ENCODE measurements at regions not wholly inside any gene's neighbourhood (a gene's known extent, or its start where the extent isn't known, plus 50 kb on each side); places are given as distances from the start of the nearest gene placed in this dataset.

GRCh38 chr17:79509490-79509889 lies 101.4 kb downstream of the RBFOX3 start:
- Histone ChIP-seq H3K27ac (ENCODE audit: control insufficient read depth, insufficient read depth, low read length) (no peak overlapping the region), H4K20me1 (ENCODE audit: control insufficient read depth, extremely low read depth, insufficient read depth, low read length) (no peaks in the 10 kb centered on the region), H3K4me3 (ENCODE audit: control insufficient read depth in 2 of 3, extremely low read depth in 1 of 3, insufficient read depth in 2 of 3, low read depth in 1 of 3, low read length in 3 of 3) (no peak overlapping the region), H2AFZ (ENCODE audit: control insufficient read depth, low read length) (no peak overlapping the region), H3K9ac (ENCODE audit: control insufficient read depth, extremely low read depth, insufficient read depth, low read length) (no peak overlapping the region), H3K27me3 (ENCODE audit: control insufficient read depth, extremely low read depth, insufficient read depth, low read length) (no peaks in the 10 kb centered on the region), H3K36me3 (ENCODE audit: control insufficient read depth in 2 of 2, extremely low read depth in 1 of 2, insufficient read depth in 2 of 2, low read length in 2 of 2) (no peaks in the 10 kb centered on the region), H3K79me2 (ENCODE audit: control insufficient read depth, insufficient read depth, low read length) (no peaks in the 10 kb centered on the region), H3K9me1 (ENCODE audit: control insufficient read depth, extremely low read depth, insufficient read depth, low read length) (no peaks in the 10 kb centered on the region), H3K4me1 (ENCODE audit: control insufficient read depth, extremely low read depth, insufficient read depth, low read length) (no peaks in the 10 kb centered on the region), H3K4me2 (ENCODE audit: control insufficient read depth, extremely low read depth, insufficient read depth, low read depth, low read length) (no peak overlapping the region), H3K9me3 (ENCODE audit: control insufficient read depth, low read depth, low read length) (peaks cover 4% of the 10 kb centered on the region)
- FAIRE-seq (no peak), DNase-seq (ENCODE audit: low read depth, low spot score) (no peak)
- dilution Hi-C loops (cut with MboI; ENCODE audit: extremely low pct_ligation_motif_present, low sequenced_read_pairs) = no loop called here
- TF ChIP-seq, protein P1, sequence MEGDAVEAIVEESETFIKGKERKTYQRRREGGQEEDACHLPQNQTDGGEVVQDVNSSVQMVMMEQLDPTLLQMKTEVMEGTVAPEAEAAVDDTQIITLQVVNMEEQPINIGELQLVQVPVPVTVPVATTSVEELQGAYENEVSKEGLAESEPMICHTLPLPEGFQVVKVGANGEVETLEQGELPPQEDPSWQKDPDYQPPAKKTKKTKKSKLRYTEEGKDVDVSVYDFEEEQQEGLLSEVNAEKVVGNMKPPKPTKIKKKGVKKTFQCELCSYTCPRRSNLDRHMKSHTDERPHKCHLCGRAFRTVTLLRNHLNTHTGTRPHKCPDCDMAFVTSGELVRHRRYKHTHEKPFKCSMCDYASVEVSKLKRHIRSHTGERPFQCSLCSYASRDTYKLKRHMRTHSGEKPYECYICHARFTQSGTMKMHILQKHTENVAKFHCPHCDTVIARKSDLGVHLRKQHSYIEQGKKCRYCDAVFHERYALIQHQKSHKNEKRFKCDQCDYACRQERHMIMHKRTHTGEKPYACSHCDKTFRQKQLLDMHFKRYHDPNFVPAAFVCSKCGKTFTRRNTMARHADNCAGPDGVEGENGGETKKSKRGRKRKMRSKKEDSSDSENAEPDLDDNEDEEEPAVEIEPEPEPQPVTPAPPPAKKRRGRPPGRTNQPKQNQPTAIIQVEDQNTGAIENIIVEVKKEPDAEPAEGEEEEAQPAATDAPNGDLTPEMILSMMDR (optimal IDR thresholded peaks at IDR 0.05 in 1 of 3, IDR thresholded peaks at IDR 0.05 in 1 of 3, conservative IDR thresholded peaks at IDR 0.05 in 1 of 3; ENCODE audit: extremely low read depth in 1 of 3, insufficient read depth in 2 of 3, low read length in 3 of 3) = no peak
- TF ChIP-seq EZH2 (IDR thresholded peaks at IDR 0.05; ENCODE audit: low read length) = no peak

DNA sequence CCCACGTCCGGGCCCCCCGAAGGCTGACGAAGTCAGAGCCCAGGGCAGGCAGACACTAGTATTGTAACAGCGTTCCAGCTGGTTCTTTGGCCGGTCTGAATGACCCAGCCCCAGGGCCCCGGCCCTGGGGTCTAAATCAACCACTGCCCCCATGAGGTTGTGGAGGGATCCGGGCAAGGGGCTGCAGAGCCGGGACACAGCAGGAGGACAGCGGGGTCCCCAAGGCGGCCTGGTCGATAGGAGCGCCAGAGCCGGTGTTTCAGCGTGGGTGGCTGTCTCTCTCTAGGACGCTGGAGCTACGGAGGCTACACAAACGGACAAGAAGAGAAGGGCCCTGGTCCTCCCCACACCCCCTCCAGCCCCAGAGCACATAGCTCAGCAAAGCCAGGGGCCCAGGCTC lies 101.8 kb downstream of the RBFOX3 start:
- DNase-seq (ENCODE audit: low read depth, low spot score) = no peak
- H3K9ac ChIP-seq (ENCODE audit: control insufficient read depth, extremely low read depth, insufficient read depth, low read length) = no peak overlapping the region
- H3K36me3 ChIP-seq (ENCODE audit: control insufficient read depth in 2 of 2, extremely low read depth in 1 of 2, insufficient read depth in 2 of 2, low read length in 2 of 2) = no peaks in the 10 kb centered on the region
- H3K9me3 ChIP-seq (ENCODE audit: control insufficient read depth, low read depth, low read length) = peaks cover 4% of the 10 kb centered on the region
- H3K27ac ChIP-seq (ENCODE audit: control insufficient read depth, insufficient read depth, low read length) = no peak overlapping the region
- dilution Hi-C loops (cut with MboI; ENCODE audit: extremely low pct_ligation_motif_present, low sequenced_read_pairs) = no loop called here
- TF ChIP-seq, protein P1 (optimal IDR thresholded peaks at IDR 0.05 in 1 of 3, IDR thresholded peaks at IDR 0.05 in 1 of 3, conservative IDR thresholded peaks at IDR 0.05 in 1 of 3; ENCODE audit: extremely low read depth in 1 of 3, insufficient read depth in 2 of 3, low read length in 3 of 3) = no peak
- TF ChIP-seq EZH2 (IDR thresholded peaks at IDR 0.05; ENCODE audit: low read length) = no peak
- no peak overlapping the region for H2AFZ ChIP-seq (ENCODE audit: control insufficient read depth, low read length)
- no peaks in the 10 kb centered on the region for H3K4me1 ChIP-seq (ENCODE audit: control insufficient read depth, extremely low read depth, insufficient read depth, low read length)
- no peak overlapping the region for H3K4me3 ChIP-seq (ENCODE audit: control insufficient read depth in 2 of 3, extremely low read depth in 1 of 3, insufficient read depth in 2 of 3, low read depth in 1 of 3, low read length in 3 of 3)
- H3K9me1 ChIP-seq (ENCODE audit: control insufficient read depth, extremely low read depth, insufficient read depth, low read length) = no peaks in the 10 kb centered on the region
- no peaks in the 10 kb centered on the region for H3K27me3 ChIP-seq (ENCODE audit: control insufficient read depth, extremely low read depth, insufficient read depth, low read length)
- no peaks in the 10 kb centered on the region for H4K20me1 ChIP-seq (ENCODE audit: control insufficient read depth, extremely low read depth, insufficient read depth, low read length)
- no peak for FAIRE-seq
- no peak overlapping the region for H3K4me2 ChIP-seq (ENCODE audit: control insufficient read depth, extremely low read depth, insufficient read depth, low read depth, low read length)
- no peaks in the 10 kb centered on the region for H3K79me2 ChIP-seq (ENCODE audit: control insufficient read depth, insufficient read depth, low read length)

Measured in keratinocyte (primary cell).